H1 (cell line): ENCODE measurements at regions not wholly inside any gene's neighbourhood (a gene's known extent, or its start where the extent isn't known, plus 50 kb on each side); places are given as distances from the start of the nearest gene placed in this dataset.

Experiments used
- CTCF ChIA-PET: fragments of 300-600 bp; sonication (Branson Sonifier 250); formaldehyde crosslinking; loops from one replicate; lab custom pipeline; 2021; ENCODE audit not compliant: partially characterized antibody; lab: Charles Lee
- POLR2A ChIA-PET: fragments of 300-600 bp; sonication (Branson Sonifier 250); formaldehyde crosslinking; loops from one replicate; lab custom pipeline; 2021; ENCODE audit warnings: inconsistent platforms; ENCODE audit not compliant: partially characterized antibody; lab: Charles Lee
- DNase-seq, 2 experiments: peaks; one replicate each; pipeline versions ENCODE4 v3.0.0 to v3.0.0-alpha.2; 2010 to 2022; ENCODE audit warnings: low spot score in 2 of 2, low read depth in 1 of 2, mixed read lengths in 1 of 2
- FAIRE-seq: peaks from 2 replicates; lab custom pipeline; 2011; peaks lifted over from hg19 to GRCh38; lab: Jason Lieb, UNC
- H2AFZ ChIP-seq: 2 replicates; pipeline ENCODE4 v1.8.1; 2012; ENCODE audit warnings: low read length, inconsistent platforms
- H2AK5ac ChIP-seq: 2 replicates; pipeline ENCODE4 v1.6.1; 2013; ENCODE audit warnings: low read depth, low read length
- H2BK120ac ChIP-seq: replicated peaks from 2 replicates; pipeline ENCODE3; 2013; ENCODE audit warnings: low read depth, low read length, inconsistent platforms
- H2BK12ac ChIP-seq: 2 replicates; pipeline ENCODE4 v1.6.1; 2013; ENCODE audit warnings: low read depth, low read length
- H2BK15ac ChIP-seq: 2 replicates; pipeline ENCODE4 v1.6.1; 2013; ENCODE audit warnings: low read length
- H2BK20ac ChIP-seq: 2 replicates; pipeline ENCODE4 v1.6.1; 2013; ENCODE audit warnings: low read length
- H2BK5ac ChIP-seq: 2 replicates; pipeline ENCODE4 v1.6.1; 2013; ENCODE audit warnings: low read depth, low read length
- H3K14ac ChIP-seq: 2 replicates; pipeline ENCODE4 v1.6.1; 2013; ENCODE audit warnings: inconsistent platforms; ENCODE audit not compliant: insufficient read length
- H3K18ac ChIP-seq: 2 replicates; pipeline ENCODE4 v1.6.1; 2013; ENCODE audit warnings: low read length; ENCODE audit errors: extremely low read depth
- H3K23ac ChIP-seq: 2 replicates; pipeline ENCODE4 v1.6.1; 2013; ENCODE audit warnings: inconsistent platforms; ENCODE audit not compliant: insufficient read length
- H3K23me2 ChIP-seq: 2 replicates; pipeline ENCODE4 v1.6.1; 2013; ENCODE audit warnings: low read depth, low read length
- H3K27ac ChIP-seq: 2 replicates; pipeline ENCODE4 v1.6.1; 2011; ENCODE audit warnings: low read depth, low read length, inconsistent platforms
- H3K27me3 ChIP-seq, 4 experiments: replicated peaks in 1 of 4; 1 replicate in 1 of 4; 2 replicates in 3 of 4; pipeline versions ENCODE4 v1.6.1 to v1.8.1; 2011 to 2013; ENCODE audit warnings: low read length in 3 of 4, mild to moderate bottlenecking in 3 of 4, inconsistent platforms in 2 of 4, mixed read lengths in 2 of 4, moderate library complexity in 1 of 4; ENCODE audit not compliant: control insufficient read depth in 3 of 4, insufficient read depth in 3 of 4; ENCODE audit errors: extremely low read depth in 1 of 4
- H3K36me3 ChIP-seq, 4 experiments: 2 replicates each; pipeline versions ENCODE4 v1.6.1 to v1.8.1; 2011 to 2013; ENCODE audit warnings: mild to moderate bottlenecking in 4 of 4, low read length in 3 of 4, moderate library complexity in 2 of 4, control low read depth in 1 of 4, inconsistent platforms in 1 of 4; ENCODE audit not compliant: insufficient read depth in 4 of 4, control insufficient read depth in 2 of 4
- H3K4ac ChIP-seq: replicated peaks from 2 replicates; pipeline ENCODE3; 2013; ENCODE audit warnings: low read length, low read depth, mixed read lengths, inconsistent platforms; ENCODE audit not compliant: insufficient read length
- H3K4me1 ChIP-seq, 4 experiments: replicated peaks in 1 of 4; 1 replicate in 1 of 4; 2 replicates in 3 of 4; pipeline versions ENCODE4 v1.6.1 to v1.8.1; 2011 to 2013; ENCODE audit warnings: low read length in 3 of 4, inconsistent platforms in 2 of 4, mixed read lengths in 1 of 4; ENCODE audit not compliant: insufficient read depth in 4 of 4, control insufficient read depth in 3 of 4
- H3K4me2 ChIP-seq, 2 experiments: 2 replicates each; pipeline versions ENCODE4 v1.6.1 to v1.8.1; 2011 to 2013; ENCODE audit warnings: low read depth in 2 of 2, low read length in 2 of 2, control low read depth in 1 of 2, inconsistent platforms in 1 of 2, mild to moderate bottlenecking in 1 of 2; ENCODE audit not compliant: insufficient read depth in 1 of 2
- H3K4me3 ChIP-seq, 4 experiments: fragments of 200-600, 300-600 bp in 1 of 4; sonication (generic), shearing (Covaris generic), sonication (Bioruptor Twin) in 1 of 4; 2 replicates each; pipeline versions ENCODE4 v1.5.1 to v1.8.1; 2011 to 2016; ENCODE audit warnings: low read length in 4 of 4, low read depth in 3 of 4, control low read depth in 2 of 4, inconsistent platforms in 2 of 4, mild to moderate bottlenecking in 2 of 4, mixed read lengths in 1 of 4, moderate library complexity in 1 of 4; ENCODE audit not compliant: insufficient read depth in 2 of 4; ENCODE audit errors: extremely low read depth in 1 of 4
- H3K56ac ChIP-seq: replicated peaks from 2 replicates; pipeline ENCODE3; 2013; ENCODE audit warnings: low read depth, mild to moderate bottlenecking, mixed read lengths, low read length, inconsistent platforms; ENCODE audit not compliant: insufficient read length
- H3K79me1 ChIP-seq: 2 replicates; pipeline ENCODE4 v1.6.1; 2013; ENCODE audit warnings: low read depth, low read length, control low read depth
- H3K79me2 ChIP-seq, 2 experiments: 2 replicates each; pipeline versions ENCODE4 v1.6.1 to v1.8.1; 2012 to 2013; ENCODE audit warnings: low read length in 2 of 2, mild to moderate bottlenecking in 2 of 2, inconsistent platforms in 1 of 2; ENCODE audit not compliant: insufficient read depth in 2 of 2, control insufficient read depth in 1 of 2
- H3K9ac ChIP-seq, 4 experiments: replicated peaks in 1 of 4; 1 replicate in 1 of 4; 2 replicates in 3 of 4; pipeline versions ENCODE4 v1.6.1 to v1.8.1; 2011 to 2013; ENCODE audit warnings: low read depth in 3 of 4, low read length in 3 of 4, control low read depth in 2 of 4, mild to moderate bottlenecking in 2 of 4, moderate library complexity in 2 of 4, inconsistent platforms in 1 of 4; ENCODE audit errors: extremely low read depth in 1 of 4
- H3K9me3 ChIP-seq, 2 experiments: 2 replicates each; pipeline versions ENCODE4 v1.6.1 to v1.8.1; 2012 to 2013; ENCODE audit warnings: mild to moderate bottlenecking in 2 of 2, moderate library complexity in 2 of 2, control low read depth in 1 of 2, inconsistent platforms in 1 of 2, low read depth in 1 of 2, low read length in 1 of 2, mixed read lengths in 1 of 2; ENCODE audit not compliant: insufficient read depth in 2 of 2
- H4K20me1 ChIP-seq, 2 experiments: replicated peaks in 1 of 2; 2 replicates each; pipeline versions ENCODE3 to v1.8.1; 2011 to 2013; ENCODE audit warnings: inconsistent platforms in 2 of 2, low read length in 2 of 2, mild to moderate bottlenecking in 1 of 2; ENCODE audit not compliant: insufficient read depth in 2 of 2, control insufficient read depth in 1 of 2
- H4K5ac ChIP-seq: 2 replicates; pipeline ENCODE4 v1.6.1; 2013; ENCODE audit warnings: low read length, low read depth, mixed read lengths, inconsistent platforms; ENCODE audit not compliant: insufficient read length
- H4K8ac ChIP-seq: 2 replicates; pipeline ENCODE4 v1.8.0; 2013; ENCODE audit warnings: mild to moderate bottlenecking, moderate library complexity, low read length, inconsistent platforms; ENCODE audit not compliant: insufficient read depth; ENCODE audit errors: extremely low read depth
- H4K91ac ChIP-seq: replicated peaks from 2 replicates; pipeline ENCODE3; 2013; ENCODE audit warnings: low read length, mixed read lengths, inconsistent platforms; ENCODE audit not compliant: insufficient read length
- ASH2L ChIP-seq: fragments of 200-600, 300-600 bp; sonication (generic); IDR thresholded peaks from one replicate; pipeline ENCODE4 v1.7.1; 2017; ENCODE audit warnings: low read length
- BACH1 ChIP-seq: IDR thresholded peaks from 2 replicates; pipeline ENCODE4 v1.6.1; 2012; ENCODE audit warnings: low read length, improper control_type of control experiment
- BRCA1 ChIP-seq: IDR thresholded peaks from 2 replicates; pipeline ENCODE4 v1.6.1; 2012; ENCODE audit warnings: low read depth, low read length, improper control_type of control experiment
- CEBPB ChIP-seq: IDR thresholded peaks from 2 replicates; pipeline ENCODE4 v1.6.1; 2012; ENCODE audit warnings: low read depth, low read length
- CHD1 ChIP-seq: IDR thresholded peaks from 2 replicates; pipeline ENCODE4 v1.6.1; 2012; ENCODE audit warnings: low read depth, low read length, improper control_type of control experiment
- CHD2 ChIP-seq: IDR thresholded peaks from 2 replicates; pipeline ENCODE4 v1.6.1; 2012; ENCODE audit warnings: low read length, improper control_type of control experiment
- EZH2 ChIP-seq: fragments of 200-600 bp; sonication (generic); IDR thresholded peaks from 2 replicates; pipeline ENCODE4 v1.7.1; 2012; ENCODE audit warnings: low read depth, mild to moderate bottlenecking, moderate library complexity, low read length, inconsistent platforms; ENCODE audit not compliant: severe bottlenecking
- GABPA ChIP-seq: IDR thresholded peaks from 2 replicates; pipeline ENCODE4 v1.6.1; 2011; ENCODE audit warnings: mild to moderate bottlenecking, low read length, moderate library complexity, borderline replicate concordance; ENCODE audit not compliant: insufficient read depth
- JUND ChIP-seq: IDR thresholded peaks from 2 replicates; pipeline ENCODE4 v1.6.1; 2011; ENCODE audit warnings: mild to moderate bottlenecking, improper control_type of control experiment, low read length
- KDM4A ChIP-seq: IDR thresholded peaks from one replicate; pipeline ENCODE4 v1.7.1; 2012; ENCODE audit warnings: low read depth, mild to moderate bottlenecking, moderate library complexity, low read length, inconsistent platforms; ENCODE audit not compliant: severe bottlenecking
- NRF1 ChIP-seq: IDR thresholded peaks from 2 replicates; pipeline ENCODE4 v1.6.1; 2011; ENCODE audit warnings: mild to moderate bottlenecking, low read depth, low read length, improper control_type of control experiment
- PHF8 ChIP-seq: fragments of 200-600 bp; sonication (generic); conservative IDR thresholded peaks from 2 replicates; pipeline ENCODE4 v1.7.1; 2012; ENCODE audit warnings: low read depth, mild to moderate bottlenecking, inconsistent platforms, low read length, moderate library complexity
- RAD21 ChIP-seq, 2 experiments: IDR thresholded peaks in 1 of 2; conservative IDR thresholded peaks in 1 of 2; 2 replicates each; pipeline ENCODE4 v1.6.1; 2011; ENCODE audit warnings: low read depth in 2 of 2, low read length in 2 of 2, improper control_type of control experiment in 1 of 2, inconsistent platforms in 1 of 2, mild to moderate bottlenecking in 1 of 2, moderate library complexity in 1 of 2
- SIX5 ChIP-seq: IDR thresholded peaks from 2 replicates; pipeline ENCODE4 v1.6.1; 2011; ENCODE audit warnings: mild to moderate bottlenecking, low read depth, low read length
- TCF12 ChIP-seq: IDR thresholded peaks from 2 replicates; pipeline ENCODE4 v1.6.1; 2011; ENCODE audit warnings: low read depth, mild to moderate bottlenecking, low read length
- WGBS, 2 experiments: shearing (Covaris generic) in 1 of 2; methylation state at CpG; one replicate each; pipeline versions ENCODE4 v1.1.6 to v1.1.7; 2013 to 2015; ENCODE audit warnings: low lambda C conversion rate in 2 of 2, mixed read lengths in 2 of 2, inconsistent platforms in 1 of 2, low coverage in 1 of 2, missing lambda C conversion rate in 1 of 2; ENCODE audit not compliant: insufficient replicate concordance in 2 of 2, insufficient coverage in 1 of 2, insufficient read length in 1 of 2; ENCODE audit errors: extremely low coverage in 1 of 2, missing lambda C conversion rate in 1 of 2; 5-methylcytosine and 5-hydroxymethylcytosine counted together

GRCh38 chr2:238602223-238602960 is 175.7 kb downstream of the ASB1 start:
- H2BK15ac ChIP-seq, result no peak overlapping the region
- no peak for TF ChIP-seq EZH2
- no peak for TF ChIP-seq RAD21 (IDR thresholded peaks at IDR 0.05 in 1 of 2, conservative IDR thresholded peaks at IDR 0.05 in 1 of 2; ENCODE audit: low read depth in 2 of 2, low read length in 2 of 2)
- TF ChIP-seq GABPA, result no peak
- no peak for TF ChIP-seq CHD2
- no peak for TF ChIP-seq ASH2L
- no peak for TF ChIP-seq JUND
- no peak for TF ChIP-seq KDM4A
- TF ChIP-seq NRF1, result no peak
- no peak for TF ChIP-seq BACH1
- no peak for TF ChIP-seq BRCA1
- no peak for TF ChIP-seq CEBPB
- TF ChIP-seq SIX5, result no peak
- no peak for TF ChIP-seq CHD1
- TF ChIP-seq TCF12, result no peak
- TF ChIP-seq PHF8, result no peak

More at GRCh38 chr2:238602223-238602960, 175.7 kb downstream of the ASB1 start:
- H3K23me2 ChIP-seq, result no peaks in the 10 kb centered on the region
- no peaks in the 10 kb centered on the region for H3K27me3 ChIP-seq
- no peak overlapping the region for H3K27ac ChIP-seq
- H2BK20ac ChIP-seq, result no peak overlapping the region
- H3K9ac ChIP-seq, result no peak overlapping the region
- H2BK12ac ChIP-seq, result no peak overlapping the region
- ChIA-PET CTCF (no interaction called here), POLR2A (no interaction called here)
- no peaks in the 10 kb centered on the region for H3K79me2 ChIP-seq
- H2AK5ac ChIP-seq, result no peak overlapping the region
- WGBS, 2 experiments, result 60% methylated on average over 6 of the region's 6 CpGs; no CpG with 5 or more reads in 1 of the 2 experiments
- H4K5ac ChIP-seq, result no peak overlapping the region
- no peak overlapping the region for H2BK120ac ChIP-seq
- DNase-seq (no peak), FAIRE-seq (no peak)
- H3K56ac ChIP-seq, result no peak overlapping the region
- no peak overlapping the region for H3K4me2 ChIP-seq
- H3K18ac ChIP-seq, result no peak overlapping the region
- no peak overlapping the region for H3K23ac ChIP-seq
- no peak overlapping the region for H3K14ac ChIP-seq
- H3K4me3 ChIP-seq, result no peak overlapping the region
- H4K8ac ChIP-seq, result no peak overlapping the region
- H2BK5ac ChIP-seq, result no peak overlapping the region
- no peaks in the 10 kb centered on the region for H3K79me1 ChIP-seq
- no peak overlapping the region for H4K91ac ChIP-seq
- H2AFZ ChIP-seq, result no peak overlapping the region
- no peaks in the 10 kb centered on the region for H3K36me3 ChIP-seq
- H3K9me3 ChIP-seq, result no peaks in the 10 kb centered on the region
- H3K4ac ChIP-seq, result no peak overlapping the region
- H4K20me1 ChIP-seq, result no peaks in the 10 kb centered on the region
- H3K4me1 ChIP-seq, result no peaks in the 10 kb centered on the region
